ENCODE measurements at regions not wholly inside any gene's neighbourhood (a gene's known extent, or its start where the extent isn't known, plus 50 kb on each side); places are given as distances from the start of the nearest gene placed in this dataset.

- no peaks in the 10 kb centered on the region for H3K27me3 ChIP-seq (ENCODE audit: control insufficient read depth in 2 of 2, insufficient read depth in 2 of 2, low read length in 2 of 2)
- no peaks in the 10 kb centered on the region for H3K4me1 ChIP-seq (ENCODE audit: control insufficient read depth, extremely low read depth, insufficient read depth, low read length)
- H2AFZ ChIP-seq (ENCODE audit: low read depth, low read length): no peak overlapping the region
- CTCF ChIA-PET: no interaction called here
- TF ChIP-seq CTCF (IDR thresholded peaks at IDR 0.05; ENCODE audit: extremely low read depth in 1 of 2, insufficient read depth in 1 of 2, low read depth in 1 of 2, low read length in 2 of 2) (no peak), JUN (IDR thresholded peaks at IDR 0.05; ENCODE audit: borderline replicate concordance, insufficient read depth, insufficient read length, low read depth) (no peak), POLR2A (IDR thresholded peaks at IDR 0.05; ENCODE audit: low read depth, low read length) (no peak)
- H3K9ac ChIP-seq (replicated peaks; ENCODE audit: extremely low read depth, insufficient read depth, low read length): no peak overlapping the region
- H3K4me3 ChIP-seq (replicated peaks in 1 of 3; ENCODE audit: insufficient read depth in 1 of 3, low read depth in 1 of 3, low read length in 3 of 3): no peak overlapping the region
- no peak overlapping the region for H3K4me2 ChIP-seq (ENCODE audit: insufficient read depth, low read length)
- no peak for DNase-seq (ENCODE audit: low read depth, low spot score)
- no peak overlapping the region for H3K27ac ChIP-seq (ENCODE audit: insufficient read depth, low read depth, low read length)
- POLR2A ChIA-PET: no interaction called here
- intact Hi-C loops (cut with micrococcal nuclease): no loop called here
- H3K36me3 ChIP-seq (ENCODE audit: control insufficient read depth in 2 of 2, extremely low read depth in 1 of 2, insufficient read depth in 2 of 2, low read length in 2 of 2): no peaks in the 10 kb centered on the region
- dilution Hi-C loops (cut with MboI; ENCODE audit: extremely low pct_ligation_motif_present, low sequenced_read_pairs): no loop called here
- no peaks in the 10 kb centered on the region for H3K9me1 ChIP-seq (replicated peaks; ENCODE audit: control insufficient read depth, extremely low read depth, insufficient read depth, low read length)
- H3K9me3 ChIP-seq (replicated peaks; ENCODE audit: control insufficient read depth, insufficient read depth, low read length): no peaks in the 10 kb centered on the region
- H3K79me2 ChIP-seq (ENCODE audit: control insufficient read depth, insufficient read depth, low read length): no peaks in the 10 kb centered on the region
- BruUV-seq (replicated peaks): no TSS peak
- no peaks in the 10 kb centered on the region for H4K20me1 ChIP-seq (replicated peaks; ENCODE audit: control insufficient read depth, extremely low read depth, insufficient read depth, low read length)
- FAIRE-seq: no peak
These were observed 457.3 kb upstream of the ARRDC3 start for GRCh38 chr5:91840412-91840811.

GRCh38 chr5:91839721-91840120 lies 456.6 kb upstream of the ARRDC3 start:
- Histone ChIP-seq H4K20me1 (replicated peaks; ENCODE audit: control insufficient read depth, extremely low read depth, insufficient read depth, low read length) (no peaks in the 10 kb centered on the region), H3K4me2 (ENCODE audit: insufficient read depth, low read length) (no peak overlapping the region), H3K27me3 (ENCODE audit: control insufficient read depth in 2 of 2, insufficient read depth in 2 of 2, low read length in 2 of 2) (no peaks in the 10 kb centered on the region), H3K9me3 (replicated peaks; ENCODE audit: control insufficient read depth, insufficient read depth, low read length) (no peaks in the 10 kb centered on the region), H3K9me1 (replicated peaks; ENCODE audit: control insufficient read depth, extremely low read depth, insufficient read depth, low read length) (no peaks in the 10 kb centered on the region), H3K4me3 (replicated peaks in 1 of 3; ENCODE audit: insufficient read depth in 1 of 3, low read depth in 1 of 3, low read length in 3 of 3) (no peak overlapping the region), H3K36me3 (ENCODE audit: control insufficient read depth in 2 of 2, extremely low read depth in 1 of 2, insufficient read depth in 2 of 2, low read length in 2 of 2) (no peaks in the 10 kb centered on the region), H3K9ac (replicated peaks; ENCODE audit: extremely low read depth, insufficient read depth, low read length) (no peak overlapping the region), H3K27ac (ENCODE audit: insufficient read depth, low read depth, low read length) (no peak overlapping the region), H3K79me2 (ENCODE audit: control insufficient read depth, insufficient read depth, low read length) (no peaks in the 10 kb centered on the region), H2AFZ (ENCODE audit: low read depth, low read length) (no peak overlapping the region), H3K4me1 (ENCODE audit: control insufficient read depth, extremely low read depth, insufficient read depth, low read length) (no peaks in the 10 kb centered on the region)
- no peak for DNase-seq (ENCODE audit: low read depth, low spot score)
- ChIA-PET CTCF (no interaction called here), POLR2A (no interaction called here)
- BruUV-seq (replicated peaks): no TSS peak
- intact Hi-C loops (cut with micrococcal nuclease) (no loop called here), dilution Hi-C loops (cut with MboI; ENCODE audit: extremely low pct_ligation_motif_present, low sequenced_read_pairs) (no loop called here)
- no peak for FAIRE-seq
- TF ChIP-seq EZH2 (IDR thresholded peaks at IDR 0.05; ENCODE audit: borderline replicate concordance, low read depth, low read length, severe bottlenecking) (no peak), POLR2AphosphoS5 (IDR thresholded peaks at IDR 0.05; ENCODE audit: insufficient read depth, low read depth, low read length) (no peak), CTCF (IDR thresholded peaks at IDR 0.05; ENCODE audit: extremely low read depth in 1 of 2, insufficient read depth in 1 of 2, low read depth in 1 of 2, low read length in 2 of 2) (no peak), FOS (IDR thresholded peaks at IDR 0.05; ENCODE audit: borderline replicate concordance, insufficient read depth, low read length) (no peak), POLR2A (IDR thresholded peaks at IDR 0.05; ENCODE audit: low read depth, low read length) (no peak), MYC (IDR thresholded peaks at IDR 0.05; ENCODE audit: low read depth, low read length) (no peak), JUN (IDR thresholded peaks at IDR 0.05; ENCODE audit: borderline replicate concordance, insufficient read depth, insufficient read length, low read depth) (no peak), GATA2 (IDR thresholded peaks at IDR 0.05; ENCODE audit: insufficient read depth, insufficient read length, low read depth, low read length) (no peak), MAX (IDR thresholded peaks at IDR 0.05; ENCODE audit: insufficient read depth, insufficient read length) (no peak)

Data from endothelial cell of umbilical vein (primary cell).